ENCODE measurements at regions not wholly inside any gene's neighbourhood (a gene's known extent, or its start where the extent isn't known, plus 50 kb on each side); places are given as distances from the start of the nearest gene placed in this dataset.

GRCh38 chr2:128981353-128981752 lies 662.7 kb upstream of the HS6ST1 start:
- no peak for TF ChIP-seq CTCF (IDR thresholded peaks at IDR 0.05)
- Histone ChIP-seq H3K4me1 (ENCODE audit: insufficient read depth, low read length) (no peaks in the 10 kb centered on the region), H3K27me3 (ENCODE audit: control insufficient read depth in 1 of 2, insufficient read depth in 2 of 2, low read length in 2 of 2) (no peaks in the 10 kb centered on the region), H3K9me3 (ENCODE audit: control insufficient read depth in 1 of 2, insufficient read depth in 1 of 2, low read length in 2 of 2) (peaks cover 0 to 11% of the 10 kb centered on the region in 2 experiments), H3K27ac (ENCODE audit: low read depth in 1 of 2, low read length in 2 of 2) (no peak overlapping the region), H3K36me3 (ENCODE audit: insufficient read depth, low read length) (no peaks in the 10 kb centered on the region), H3K4me3 (ENCODE audit: low read length) (no peak overlapping the region)
- no peak overlapping the region for H3K4me3 Mint-ChIP-seq
- H3K4me1 Mint-ChIP-seq (ENCODE audit: low read depth): no peaks in the 10 kb centered on the region
- no peaks in the 10 kb centered on the region for H3K27me3 Mint-ChIP-seq
- intact Hi-C loops (cut with DNase I, micrococcal nuclease): no loop called here
- no peak for ATAC-seq (ENCODE audit: poor library complexity)
- ChIA-PET POLR2A (no interaction called here), CTCF (no interaction called here)
- no peak overlapping the region for H3K27ac Mint-ChIP-seq
- no peaks in the 10 kb centered on the region for H3K36me3 Mint-ChIP-seq (ENCODE audit: low read depth)
- no peaks in the 10 kb centered on the region for H3K9me3 Mint-ChIP-seq
- no peak for DNase-seq

- Mint-ChIP-seq H3K4me1 (ENCODE audit: low read depth) (no peaks in the 10 kb centered on the region), H3K27ac (no peak overlapping the region)
- POLR2A ChIA-PET: no interaction called here
Observed at GRCh38 chr2:128982001-128982400, 663.3 kb upstream of the HS6ST1 start.

GRCh38 chr2:128982670-128983069 lies 664.0 kb upstream of the HS6ST1 start:
- Histone ChIP-seq H3K4me1 (ENCODE audit: insufficient read depth, low read length) (no peaks in the 10 kb centered on the region), H3K27me3 (ENCODE audit: control insufficient read depth in 1 of 2, insufficient read depth in 2 of 2, low read length in 2 of 2) (no peaks in the 10 kb centered on the region), H3K9me3 (ENCODE audit: control insufficient read depth in 1 of 2, insufficient read depth in 1 of 2, low read length in 2 of 2) (peaks cover 0 to 17% of the 10 kb centered on the region in 2 experiments), H3K36me3 (ENCODE audit: insufficient read depth, low read length) (no peaks in the 10 kb centered on the region), H3K4me3 (ENCODE audit: low read length) (no peak overlapping the region), H3K27ac (ENCODE audit: low read depth in 1 of 2, low read length in 2 of 2) (no peak overlapping the region)
- ATAC-seq (ENCODE audit: poor library complexity) (no peak), DNase-seq (no peak)
- Mint-ChIP-seq H3K4me1 (ENCODE audit: low read depth) (no peaks in the 10 kb centered on the region), H3K36me3 (ENCODE audit: low read depth) (no peaks in the 10 kb centered on the region), H3K27ac (no peak overlapping the region), H3K4me3 (no peak overlapping the region), H3K9me3 (no peaks in the 10 kb centered on the region), H3K27me3 (no peaks in the 10 kb centered on the region)
- no peak for TF ChIP-seq CTCF (IDR thresholded peaks at IDR 0.05)
- intact Hi-C loops (cut with DNase I, micrococcal nuclease): no loop called here
- POLR2A ChIA-PET: no interaction called here
- CTCF ChIA-PET: no interaction called here

More at GRCh38 chr2:128982001-128982400, 663.3 kb upstream of the HS6ST1 start:
- H3K4me3 ChIP-seq (ENCODE audit: low read length): no peak overlapping the region
- no peaks in the 10 kb centered on the region for H3K36me3 Mint-ChIP-seq (ENCODE audit: low read depth)
- no peaks in the 10 kb centered on the region for H3K4me1 ChIP-seq (ENCODE audit: insufficient read depth, low read length)
- ATAC-seq (ENCODE audit: poor library complexity) (no peak), DNase-seq (no peak)
- H3K27me3 Mint-ChIP-seq: no peaks in the 10 kb centered on the region
- no peak for TF ChIP-seq CTCF (IDR thresholded peaks at IDR 0.05)
- intact Hi-C loops (cut with DNase I, micrococcal nuclease): no loop called here
- no peak overlapping the region for H3K4me3 Mint-ChIP-seq
- H3K27ac ChIP-seq (ENCODE audit: low read depth in 1 of 2, low read length in 2 of 2): no peak overlapping the region
- H3K27me3 ChIP-seq (ENCODE audit: control insufficient read depth in 1 of 2, insufficient read depth in 2 of 2, low read length in 2 of 2): no peaks in the 10 kb centered on the region
- H3K36me3 ChIP-seq (ENCODE audit: insufficient read depth, low read length): no peaks in the 10 kb centered on the region
- H3K9me3 Mint-ChIP-seq: no peaks in the 10 kb centered on the region
- H3K9me3 ChIP-seq (ENCODE audit: control insufficient read depth in 1 of 2, insufficient read depth in 1 of 2, low read length in 2 of 2): peaks cover 0 to 16% of the 10 kb centered on the region in 2 experiments
- CTCF ChIA-PET: no interaction called here

Data from CD4-positive, alpha-beta T cell (primary cell).